ENCODE measurements at regions not wholly inside any gene's neighbourhood (a gene's known extent, or its start where the extent isn't known, plus 50 kb on each side); places are given as distances from the start of the nearest gene placed in this dataset.
"Not testable (repeated sequence)": the region's sequence is repeated elsewhere in the genome, so short reads cannot be mapped to it uniquely, and the experiment has no call there.

DNA sequence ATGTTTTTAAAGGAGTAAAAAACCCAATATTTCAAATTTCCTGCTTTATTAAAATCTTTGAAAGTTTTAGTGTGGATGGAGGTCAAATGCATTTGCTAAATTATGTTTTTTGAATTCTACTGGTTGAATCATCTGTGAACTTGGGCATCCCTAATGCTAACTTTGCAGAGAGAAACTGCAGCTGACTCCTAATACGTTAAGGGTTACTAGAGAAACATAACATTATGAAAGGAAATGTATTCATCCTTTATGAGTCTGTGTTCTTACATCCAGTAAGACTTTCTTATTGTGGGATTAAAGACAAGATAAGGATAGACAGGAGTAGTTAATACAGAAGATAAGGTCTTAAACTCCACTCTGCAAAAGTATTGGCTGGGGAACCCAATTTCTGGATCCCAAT, 140.6 kb downstream of the FAM124B start:
- DNase-seq (ENCODE audit: low read depth), result no peak

DNA sequence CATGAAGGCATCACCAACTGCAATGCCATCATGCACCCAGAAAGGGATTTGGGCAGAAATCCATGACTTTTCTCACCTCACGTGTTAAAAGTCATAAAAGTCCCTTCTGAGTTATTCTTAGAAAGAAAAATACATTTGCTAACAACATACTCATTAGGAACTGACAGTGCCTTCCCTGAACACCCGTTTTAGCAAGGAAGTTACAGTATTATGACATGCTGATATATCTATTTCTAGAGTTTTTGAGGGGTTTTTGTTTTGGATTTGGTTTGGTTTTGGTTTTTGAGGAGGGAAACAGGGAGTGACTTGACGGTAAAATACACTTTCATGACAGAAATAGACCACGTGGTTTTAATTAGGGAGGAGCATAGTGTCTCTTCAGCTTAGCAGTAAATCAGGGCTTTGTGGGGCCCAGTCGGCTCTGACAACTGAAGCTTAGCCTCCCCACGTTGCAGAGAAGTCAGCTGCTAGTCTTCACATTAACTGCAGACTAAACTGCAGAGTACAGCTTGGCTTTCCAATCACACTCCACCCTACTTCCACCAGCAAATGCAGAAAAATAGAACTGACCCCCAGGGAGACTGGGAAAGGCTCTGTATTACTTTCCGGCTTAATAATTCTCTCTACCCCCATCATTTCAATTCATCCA, 141.4 kb downstream of the FAM124B start:
- DNase-seq (ENCODE audit: low read depth), result no peak

DNA sequence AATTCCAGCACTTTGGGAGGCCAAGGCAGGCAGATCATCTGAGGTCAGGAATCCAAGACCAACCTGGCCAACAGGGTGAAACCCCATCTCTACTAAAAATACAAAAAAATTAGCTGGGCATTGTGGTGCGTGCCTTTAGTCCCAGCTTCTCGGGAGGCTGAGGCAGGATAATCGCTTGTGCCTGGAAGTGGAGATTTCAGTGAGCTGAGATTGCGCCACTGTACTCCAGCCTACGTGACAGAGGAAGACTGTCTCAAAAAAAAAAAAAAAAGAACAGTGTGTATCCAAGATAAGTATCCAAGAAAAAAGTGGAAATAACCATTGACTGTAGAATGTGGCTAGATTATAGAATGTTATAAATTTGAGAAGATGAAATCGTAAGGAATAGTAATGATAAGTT, 142.1 kb downstream of the FAM124B start:
- no peak for DNase-seq (ENCODE audit: low read depth)

GRCh38 chr2:224258059-224258458, 143.8 kb downstream of the FAM124B start:
- DNase-seq (ENCODE audit: low read depth), result no peak

- no peak for DNase-seq (ENCODE audit: low read depth)
Observed at GRCh38 chr2:224257156-224257555, 144.8 kb downstream of the FAM124B start.

DNA sequence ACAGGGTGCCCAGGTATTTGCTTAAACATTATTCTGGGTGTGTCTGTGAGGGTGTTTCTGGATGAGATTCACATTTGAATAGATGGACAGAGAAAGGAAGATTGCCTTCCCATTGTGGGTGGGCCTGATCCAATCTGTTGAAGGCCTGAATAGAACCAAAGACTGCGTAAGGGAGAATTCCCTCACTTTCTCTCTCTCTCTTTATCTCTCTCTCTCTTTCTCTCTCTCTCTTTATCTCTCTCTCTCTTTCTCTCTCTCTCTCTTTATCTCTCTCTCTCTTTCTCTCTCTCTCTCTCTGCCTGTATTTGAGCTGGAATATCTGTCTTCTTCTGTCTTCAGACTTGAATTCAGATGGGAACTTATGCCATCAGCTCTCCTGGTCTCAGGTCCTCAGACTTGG, 148.4 kb downstream of the FAM124B start:
- no peak for DNase-seq (ENCODE audit: low read depth)

DNA sequence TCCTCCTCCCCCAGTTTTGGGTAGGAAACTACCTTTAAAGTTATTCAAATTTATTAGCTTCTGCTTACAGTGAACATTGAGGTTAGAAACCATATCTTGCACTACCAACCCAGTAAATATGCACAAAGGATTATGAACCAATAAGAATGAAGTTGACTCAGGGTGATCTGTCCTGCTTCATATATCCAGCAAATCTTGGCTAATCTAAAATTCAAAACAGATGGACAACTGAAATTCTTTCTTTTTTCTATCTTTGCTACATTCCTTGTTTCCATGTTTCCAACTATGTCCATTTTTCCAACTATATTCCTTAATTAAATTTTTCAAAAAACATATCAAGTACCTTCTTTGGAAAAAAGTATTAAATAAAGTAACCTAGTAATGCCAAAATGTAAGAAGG, 149.3 kb downstream of the FAM124B start:
- DNase-seq (ENCODE audit: low read depth), result peak; percentile 47

- no peak for DNase-seq (ENCODE audit: low read depth)
Observed at GRCh38 chr2:224248944-224249371, 152.9 kb downstream of the FAM124B start.

DNA sequence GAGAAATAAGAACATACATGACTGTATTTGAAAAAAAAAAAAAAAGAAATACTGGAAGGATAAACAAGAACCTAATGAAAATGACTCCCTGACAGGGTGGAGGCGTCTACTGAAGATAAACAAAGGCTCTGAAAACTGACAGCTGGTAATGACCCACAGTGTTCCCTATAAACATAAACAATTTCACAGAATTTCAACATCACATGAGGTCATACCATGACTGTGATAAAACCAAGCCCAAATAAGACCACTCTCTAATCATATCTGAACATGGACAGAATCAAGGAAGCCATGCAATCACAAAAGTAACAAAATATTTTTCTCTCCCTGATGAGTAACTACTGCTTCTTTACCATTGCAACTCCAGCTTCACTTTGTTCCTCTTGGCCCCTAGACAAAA, 159.3 kb downstream of the FAM124B start:
- DNase-seq (ENCODE audit: low read depth), result no peak

DNA sequence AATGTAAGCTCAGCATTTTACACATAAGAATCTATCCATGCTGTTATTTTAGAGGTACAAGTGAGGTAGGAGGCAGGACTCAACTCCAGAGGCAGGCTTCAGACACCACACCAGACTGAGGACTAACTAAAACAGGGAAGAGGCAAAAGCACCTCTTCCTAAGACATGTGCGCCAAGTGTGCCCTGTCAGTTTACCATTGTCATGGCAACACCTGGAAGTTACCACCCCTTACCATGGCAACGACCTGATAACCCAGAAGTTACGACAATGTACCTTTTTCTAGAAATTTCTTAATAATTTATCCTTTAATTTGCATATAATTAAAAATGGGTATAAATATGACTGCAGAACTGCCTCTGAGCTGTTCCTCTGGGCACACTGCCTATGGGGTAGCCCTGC, 160.1 kb downstream of the FAM124B start:
- no peak for DNase-seq (ENCODE audit: low read depth)

DNA sequence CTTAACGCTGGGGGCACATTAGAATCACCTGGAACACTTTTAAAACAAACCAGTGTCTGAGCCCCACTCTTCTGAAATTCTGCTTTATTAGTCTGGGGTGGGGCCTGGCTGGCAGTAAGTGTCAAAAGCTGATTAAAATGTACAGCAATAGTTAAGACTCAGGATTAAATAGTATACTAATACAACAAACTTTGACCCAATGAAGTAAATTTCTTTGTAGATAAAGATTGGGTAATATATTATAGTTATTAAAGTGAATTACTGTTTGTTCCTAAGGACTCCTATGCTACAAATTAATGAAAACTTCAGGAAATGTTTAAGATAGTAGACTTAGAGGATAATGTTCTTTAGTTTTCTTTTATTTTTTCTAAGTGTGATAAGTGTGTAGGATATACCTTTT, 160.9 kb downstream of the FAM124B start:
- no peak for DNase-seq (ENCODE audit: low read depth)

GRCh38 chr2:224223851-224224555, 177.9 kb downstream of the FAM124B start:
- DNase-seq (ENCODE audit: low read depth), result no peak

GRCh38 chr2:224222974-224223373, 178.9 kb downstream of the FAM124B start:
- DNase-seq (ENCODE audit: low read depth), result no peak

GRCh38 chr2:224222291-224222690, 179.6 kb downstream of the FAM124B start:
- DNase-seq (ENCODE audit: low read depth), result no peak

GRCh38 chr2:224221455-224221913, 180.4 kb downstream of the FAM124B start:
- DNase-seq (ENCODE audit: low read depth), result peak; percentile 91

DNA sequence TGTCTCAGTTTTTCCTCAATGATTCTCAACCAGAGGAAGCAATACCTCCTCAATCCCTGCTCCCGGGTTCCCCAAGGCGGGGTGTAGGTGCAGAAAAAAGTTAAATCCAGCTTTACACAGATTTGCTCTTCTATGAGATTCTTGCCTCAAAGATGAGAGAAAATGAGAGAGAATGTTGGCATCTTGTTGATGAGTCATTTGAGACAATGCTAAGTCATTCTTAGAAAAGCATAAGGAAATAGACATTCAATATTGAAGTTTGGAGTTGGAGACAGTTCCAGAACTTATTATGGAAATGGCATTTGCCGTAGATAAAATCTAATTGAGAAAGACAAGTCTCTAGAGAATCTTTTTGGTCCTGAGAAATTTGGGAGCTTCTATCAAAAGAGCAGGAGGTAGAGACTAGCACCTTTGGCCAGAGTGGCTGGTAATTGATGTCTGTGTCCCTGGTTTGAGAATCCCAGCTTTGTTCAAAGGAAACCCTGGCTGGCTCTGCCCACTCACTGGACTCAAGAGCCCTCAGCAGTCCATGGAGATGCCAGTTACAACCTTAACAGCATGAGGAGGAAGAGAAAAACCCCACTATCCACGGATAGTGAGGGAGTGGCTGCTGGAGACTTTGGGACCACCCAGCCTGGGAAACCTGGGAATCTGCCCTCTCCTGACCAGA, 181.2 kb downstream of the FAM124B start:
- DNase-seq (ENCODE audit: low read depth), result no peak

DNA sequence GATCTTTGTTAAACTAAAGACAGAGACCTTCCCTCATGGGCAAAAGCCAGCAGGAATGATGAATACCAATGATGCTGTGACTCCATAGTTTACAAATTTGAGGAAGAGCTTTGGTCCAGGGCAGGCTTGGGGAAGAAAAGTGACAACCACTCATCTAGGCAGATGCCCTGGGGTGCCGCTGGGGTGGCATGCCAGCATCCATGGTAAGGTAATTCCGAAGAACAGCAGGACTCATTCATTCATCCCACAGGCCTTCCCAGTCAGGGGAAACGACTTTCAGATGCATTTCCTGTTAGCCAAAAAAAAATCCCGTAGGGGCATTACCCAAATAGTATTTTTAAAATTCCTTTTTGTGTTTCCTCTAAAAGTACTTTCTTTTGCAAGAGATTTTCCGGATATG, 180.7 kb upstream of the SERPINE2 start:
- no peak for DNase-seq (ENCODE audit: low read depth)

DNA sequence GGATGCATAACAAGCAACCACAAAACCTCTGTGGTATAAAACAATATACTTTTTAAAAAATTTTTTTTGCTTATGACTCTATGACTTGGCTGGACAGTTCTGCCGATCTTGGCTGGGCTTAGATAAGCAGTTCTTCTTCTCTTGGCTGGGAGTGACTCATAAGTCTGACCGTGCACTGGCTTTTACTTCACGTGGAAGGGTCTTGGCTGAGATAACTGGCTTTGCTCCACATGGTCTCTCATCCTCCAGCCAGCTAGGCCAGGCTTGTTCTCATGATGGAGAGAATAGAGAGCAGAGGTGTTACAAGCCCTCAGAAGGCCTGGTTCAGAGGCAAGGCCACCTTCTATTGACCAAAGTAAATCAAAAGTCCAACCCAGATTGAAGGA, 178.9 kb upstream of the SERPINE2 start:
- peak; percentile 42 for DNase-seq (ENCODE audit: low read depth)

DNA sequence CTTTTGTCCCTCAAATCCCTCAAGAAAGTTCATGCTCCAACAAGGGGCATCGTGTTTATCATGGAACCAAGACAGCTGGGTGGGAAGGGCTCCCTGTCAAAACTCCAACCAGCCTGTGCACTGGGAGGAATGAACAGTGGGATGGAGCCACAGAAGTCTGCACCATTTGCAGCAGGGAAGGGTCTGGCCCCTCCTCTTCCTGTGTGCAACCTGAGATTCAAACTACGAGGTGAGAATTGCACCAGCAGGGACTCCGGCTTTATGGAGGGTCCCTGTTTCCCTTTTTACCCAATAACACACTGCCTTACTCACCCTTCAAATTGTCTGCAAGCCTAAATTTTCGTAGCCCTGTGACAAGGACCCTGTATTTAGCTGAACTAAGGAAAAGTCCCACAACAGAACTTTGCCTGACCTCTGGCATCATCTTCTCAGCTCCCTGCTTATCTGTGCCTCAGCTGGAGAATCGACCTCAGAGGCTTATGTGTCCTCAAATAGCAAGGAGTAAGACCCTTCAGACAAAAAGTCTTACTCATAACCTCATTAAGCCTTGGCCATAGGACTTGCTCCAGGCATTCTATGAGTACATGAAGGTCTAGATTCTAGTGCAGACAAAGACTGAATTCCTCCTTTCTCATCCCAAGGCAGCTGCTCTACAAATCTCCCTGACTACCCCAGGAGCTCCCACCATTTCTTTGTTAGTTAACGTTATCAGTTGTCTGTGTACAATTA, 178.3 kb upstream of the SERPINE2 start:
- no peak for DNase-seq (ENCODE audit: low read depth)

GRCh38 chr2:224215611-224216010, 176.5 kb upstream of the SERPINE2 start:
- not testable (repeated sequence) for DNase-seq (ENCODE audit: low read depth)

DNA sequence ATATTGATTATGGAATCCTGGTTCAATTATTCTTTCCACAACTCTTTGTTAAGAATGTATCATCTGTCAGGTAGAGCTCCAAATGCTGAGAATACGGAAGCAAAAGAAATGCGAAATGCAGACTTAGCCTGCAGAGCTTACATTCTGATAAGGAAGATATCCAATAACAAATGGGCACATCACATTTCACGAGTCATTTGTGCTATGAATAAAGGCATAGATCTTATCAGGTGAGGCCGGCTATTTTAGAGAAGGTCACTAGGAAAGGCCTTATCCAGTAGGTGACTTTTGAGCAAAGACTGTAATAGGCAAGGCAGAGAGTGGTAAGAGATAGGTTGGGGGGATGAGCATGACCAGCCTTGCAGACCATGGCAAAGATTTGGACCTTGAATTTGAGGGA, 174.3 kb upstream of the SERPINE2 start:
- DNase-seq (ENCODE audit: low read depth), result no peak

GRCh38 chr2:224211791-224212190, 172.7 kb upstream of the SERPINE2 start:
- DNase-seq (ENCODE audit: low read depth), result no peak

DNA sequence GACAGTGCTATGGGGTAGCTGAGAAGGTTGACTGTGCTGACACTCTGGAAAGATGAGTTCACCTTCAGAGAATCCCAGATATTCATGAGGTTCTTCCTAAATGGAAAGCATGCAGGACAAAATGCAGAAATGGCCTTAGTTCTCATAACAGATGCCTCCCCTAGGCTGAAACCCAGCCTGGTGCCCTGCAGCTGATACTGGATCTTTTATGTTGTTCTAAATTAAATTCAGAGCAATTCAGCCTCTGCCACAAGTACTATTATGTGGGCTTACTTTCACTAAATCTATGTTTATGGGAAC, 172.0 kb upstream of the SERPINE2 start:
- DNase-seq (ENCODE audit: low read depth), result no peak

Data from GM04504 (cell line).